ENCODE measurements at regions not wholly inside any gene's neighbourhood (a gene's known extent, or its start where the extent isn't known, plus 50 kb on each side); places are given as distances from the start of the nearest gene placed in this dataset.
A peak's percentile ranks its signal among the peaks of the same experiment; 100 is the strongest.

DNA sequence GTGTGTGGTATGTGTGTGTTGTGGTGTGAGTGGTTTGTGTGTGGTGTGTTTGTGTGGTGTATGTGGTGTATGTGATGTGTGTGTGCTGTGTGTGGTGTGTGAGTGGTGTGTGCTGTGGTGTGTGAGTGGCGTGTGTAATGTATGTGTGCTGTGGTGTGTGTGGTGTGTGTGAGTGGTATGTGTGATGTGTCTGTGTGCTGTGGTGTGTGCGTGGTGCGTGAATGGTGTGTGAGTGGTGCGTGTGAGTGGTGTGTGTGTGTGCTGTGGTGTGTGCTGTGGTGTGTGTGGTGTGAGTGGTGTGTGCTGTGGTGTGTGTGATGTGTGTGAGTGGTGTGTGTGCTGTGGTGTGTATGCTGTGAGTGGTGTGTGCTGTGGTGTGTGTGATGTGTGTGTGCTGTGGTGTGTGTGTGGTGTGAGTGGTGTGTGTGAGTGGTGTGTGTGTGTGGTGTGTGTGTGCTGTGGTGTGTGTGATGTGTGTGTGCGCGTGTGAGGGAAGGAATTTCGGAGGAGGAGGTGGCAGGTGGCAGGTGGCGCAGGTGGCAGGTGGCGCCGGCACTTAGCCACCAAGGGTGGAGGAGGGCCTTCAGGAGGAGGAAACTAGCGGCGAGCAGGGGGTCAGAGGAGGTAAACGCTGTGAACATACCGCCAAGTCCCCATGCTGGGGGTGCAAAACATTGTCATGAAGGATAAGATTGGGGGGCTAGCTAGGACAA is 191.8 kb downstream of the MELK start:
- TF ChIP-seq, protein P1, sequence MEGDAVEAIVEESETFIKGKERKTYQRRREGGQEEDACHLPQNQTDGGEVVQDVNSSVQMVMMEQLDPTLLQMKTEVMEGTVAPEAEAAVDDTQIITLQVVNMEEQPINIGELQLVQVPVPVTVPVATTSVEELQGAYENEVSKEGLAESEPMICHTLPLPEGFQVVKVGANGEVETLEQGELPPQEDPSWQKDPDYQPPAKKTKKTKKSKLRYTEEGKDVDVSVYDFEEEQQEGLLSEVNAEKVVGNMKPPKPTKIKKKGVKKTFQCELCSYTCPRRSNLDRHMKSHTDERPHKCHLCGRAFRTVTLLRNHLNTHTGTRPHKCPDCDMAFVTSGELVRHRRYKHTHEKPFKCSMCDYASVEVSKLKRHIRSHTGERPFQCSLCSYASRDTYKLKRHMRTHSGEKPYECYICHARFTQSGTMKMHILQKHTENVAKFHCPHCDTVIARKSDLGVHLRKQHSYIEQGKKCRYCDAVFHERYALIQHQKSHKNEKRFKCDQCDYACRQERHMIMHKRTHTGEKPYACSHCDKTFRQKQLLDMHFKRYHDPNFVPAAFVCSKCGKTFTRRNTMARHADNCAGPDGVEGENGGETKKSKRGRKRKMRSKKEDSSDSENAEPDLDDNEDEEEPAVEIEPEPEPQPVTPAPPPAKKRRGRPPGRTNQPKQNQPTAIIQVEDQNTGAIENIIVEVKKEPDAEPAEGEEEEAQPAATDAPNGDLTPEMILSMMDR (IDR thresholded peaks at IDR 0.05; ENCODE audit: low read depth, low read length, missing control alignments), result no peak
- H3K36me3 ChIP-seq (replicated peaks), result no peaks in the 10 kb centered on the region
- no peak overlapping the region for H3K4me3 ChIP-seq (ENCODE audit: low read depth, low read length)
- H3K27me3 ChIP-seq (replicated peaks), result no peaks in the 10 kb centered on the region
- H3K27ac ChIP-seq, result no peak overlapping the region
- no peak for DNase-seq
- in situ Hi-C loops (cut with HindIII; ENCODE audit: low pct_ligation_motif_present, low sequenced_read_pairs), result no loop called here

- in situ Hi-C loops (cut with HindIII; ENCODE audit: low pct_ligation_motif_present, low sequenced_read_pairs), result no loop called here
- H3K27ac ChIP-seq, result no peak overlapping the region
- no peaks in the 10 kb centered on the region for H3K36me3 ChIP-seq (replicated peaks)
- no peak overlapping the region for H3K4me3 ChIP-seq (ENCODE audit: low read depth, low read length)
- DNase-seq, result no peak
- TF ChIP-seq, protein P1 (IDR thresholded peaks at IDR 0.05; ENCODE audit: low read depth, low read length, missing control alignments), result no peak
- H3K27me3 ChIP-seq (replicated peaks), result no peaks in the 10 kb centered on the region
These were observed 192.3 kb downstream of the MELK start for GRCh38 chr9:36765077-36765390.

GRCh38 chr9:36765468-36766341 is 193.0 kb downstream of the MELK start:
- Histone ChIP-seq H3K27ac (no peak overlapping the region), H3K4me3 (ENCODE audit: low read depth, low read length) (peak overlapping the region; percentile 26), H3K36me3 (replicated peaks) (no peaks in the 10 kb centered on the region), H3K27me3 (replicated peaks) (no peaks in the 10 kb centered on the region)
- in situ Hi-C loops (cut with HindIII; ENCODE audit: low pct_ligation_motif_present, low sequenced_read_pairs), result no loop called here
- DNase-seq, result no peak
- TF ChIP-seq, protein P1 (IDR thresholded peaks at IDR 0.05; ENCODE audit: low read depth, low read length, missing control alignments), result no peak

DNA sequence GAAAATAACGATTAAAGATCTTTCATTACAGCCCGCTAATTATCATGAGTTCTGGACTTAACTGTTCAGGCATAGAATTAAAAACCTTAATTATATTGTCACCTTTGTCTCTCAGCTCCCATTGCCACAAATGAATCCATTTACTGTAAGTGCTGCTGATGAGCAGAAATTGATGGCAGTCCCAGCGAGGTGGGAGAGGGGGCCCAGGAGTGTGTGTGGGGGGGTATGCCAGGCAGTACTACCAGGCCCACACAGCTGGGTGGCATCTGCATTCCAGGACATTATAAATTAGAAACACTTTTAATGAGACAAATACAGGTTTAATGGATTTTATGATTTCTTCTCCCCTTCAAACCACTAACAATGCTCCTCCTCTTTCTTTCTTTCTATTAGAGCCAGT is 196.0 kb downstream of the MELK start:
- no peaks in the 10 kb centered on the region for H3K27me3 ChIP-seq (replicated peaks)
- no peak overlapping the region for H3K4me3 ChIP-seq (ENCODE audit: low read depth, low read length)
- no peak overlapping the region for H3K27ac ChIP-seq
- H3K36me3 ChIP-seq (replicated peaks), result no peaks in the 10 kb centered on the region
- in situ Hi-C loops (cut with HindIII; ENCODE audit: low pct_ligation_motif_present, low sequenced_read_pairs), result no loop called here
- no peak for DNase-seq
- TF ChIP-seq, protein P1 (IDR thresholded peaks at IDR 0.05; ENCODE audit: low read depth, low read length, missing control alignments), result no peak

DNA sequence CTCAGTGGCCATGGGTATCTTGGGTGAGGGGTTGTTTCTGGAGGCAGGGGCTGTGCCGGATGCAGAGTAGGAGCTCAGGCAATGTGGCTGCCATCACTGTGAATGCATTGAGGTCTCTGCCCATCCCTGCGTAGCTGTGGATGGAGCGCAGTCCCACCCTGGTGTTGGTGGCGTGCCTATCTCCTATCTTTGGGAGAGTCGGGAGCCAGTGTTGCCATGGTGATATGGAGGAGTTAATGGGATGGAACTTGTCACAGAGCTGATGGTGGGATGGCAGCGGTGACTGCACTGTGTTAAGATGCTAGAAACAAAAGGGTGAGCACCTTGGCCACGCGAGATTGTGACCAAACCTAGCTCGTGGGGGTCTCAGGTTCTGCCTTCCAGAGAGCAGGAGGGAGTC is 197.3 kb downstream of the MELK start:
- Histone ChIP-seq H3K4me3 (ENCODE audit: low read depth, low read length) (no peak overlapping the region), H3K36me3 (replicated peaks) (no peaks in the 10 kb centered on the region), H3K27ac (no peak overlapping the region), H3K27me3 (replicated peaks) (no peaks in the 10 kb centered on the region)
- in situ Hi-C loops (cut with HindIII; ENCODE audit: low pct_ligation_motif_present, low sequenced_read_pairs), result no loop called here
- TF ChIP-seq, protein P1 (IDR thresholded peaks at IDR 0.05; ENCODE audit: low read depth, low read length, missing control alignments), result no peak
- no peak for DNase-seq
